ENCODE measurements at regions not wholly inside any gene's neighbourhood (a gene's known extent, or its start where the extent isn't known, plus 50 kb on each side); places are given as distances from the start of the nearest gene placed in this dataset.
A peak's percentile ranks its signal among the peaks of the same experiment; 100 is the strongest.

GRCh38 chr10:22476601-22477321, 131.5 kb downstream of the SPAG6 start:
- peaks cover 70% of the 10 kb centered on the region for H3K27me3 ChIP-seq (ENCODE audit: control insufficient read depth, insufficient read depth, low read length)
- 34% methylated on average over 30 of the region's 55 CpGs; no CpG with 5 or more reads in 1 of the 2 experiments for WGBS, 2 experiments (ENCODE audit: extremely low coverage in 2 of 2, insufficient read length in 1 of 2)
- no peak overlapping the region for H3K9ac ChIP-seq (ENCODE audit: low read depth, low read length)
- DNase-seq (no peak), ATAC-seq (ENCODE audit: low read depth) (no peak)
- no peak overlapping the region for H3K56ac ChIP-seq (ENCODE audit: extremely low read depth, insufficient read depth, low read length)
- H3K36me3 ChIP-seq (ENCODE audit: control insufficient read depth, insufficient read depth, low read length): no peaks in the 10 kb centered on the region
- no peaks in the 10 kb centered on the region for H3K9me1 ChIP-seq (ENCODE audit: insufficient read depth, low read length)
- H3K23ac ChIP-seq (ENCODE audit: low read depth, low read length): no peak overlapping the region
- no peak overlapping the region for H2AK9ac ChIP-seq (replicated peaks; ENCODE audit: low read depth, low read length, poor library complexity)
- H3K79me1 ChIP-seq (ENCODE audit: low read depth in 1 of 2, low read length in 2 of 2): no peaks in the 10 kb centered on the region
- intact Hi-C loops (cut with micrococcal nuclease) (no loop called here), dilution Hi-C loops (cut with HindIII; ENCODE audit: low sequenced_read_pairs, unreplicated experiment) (no loop called here), in situ Hi-C loops (cut with MboI; ENCODE audit: low sequenced_read_pairs) (no loop called here)
- CTCF ChIA-PET: no interaction called here
- POLR2A ChIA-PET (ENCODE audit: unreplicated experiment): no interaction called here
- H4K8ac ChIP-seq (ENCODE audit: low read depth in 2 of 2, low read length in 2 of 2): no peak overlapping the region
- H3K4me1 ChIP-seq (ENCODE audit: control insufficient read depth, insufficient read depth, low read length): no peaks in the 10 kb centered on the region
- no peak overlapping the region for H2BK120ac ChIP-seq (ENCODE audit: low read depth, low read length)
- H3K9me3 ChIP-seq (ENCODE audit: control insufficient read depth, insufficient read depth, low read length): peaks cover 6% of the 10 kb centered on the region; the same call in 1 of the 2 replicates
- no peak overlapping the region for H4K91ac ChIP-seq (ENCODE audit: insufficient read depth, low read depth, low read length)
- H3K18ac ChIP-seq (ENCODE audit: low read depth, low read length): no peak overlapping the region
- no peak overlapping the region for H2AK5ac ChIP-seq (ENCODE audit: low read depth, low read length)
- H4K20me1 ChIP-seq (ENCODE audit: insufficient read depth, low read length): no peaks in the 10 kb centered on the region
- peak overlapping the region; percentile 35; the same call in 1 of the 2 replicates for H3K4me2 ChIP-seq (ENCODE audit: low read depth, low read length)
- no peak overlapping the region for H3K27ac ChIP-seq (ENCODE audit: insufficient read depth, low read length)
- no peak overlapping the region for H3K4me3 ChIP-seq (ENCODE audit: insufficient read depth, low read depth, low read length)
- TF ChIP-seq, protein P1, sequence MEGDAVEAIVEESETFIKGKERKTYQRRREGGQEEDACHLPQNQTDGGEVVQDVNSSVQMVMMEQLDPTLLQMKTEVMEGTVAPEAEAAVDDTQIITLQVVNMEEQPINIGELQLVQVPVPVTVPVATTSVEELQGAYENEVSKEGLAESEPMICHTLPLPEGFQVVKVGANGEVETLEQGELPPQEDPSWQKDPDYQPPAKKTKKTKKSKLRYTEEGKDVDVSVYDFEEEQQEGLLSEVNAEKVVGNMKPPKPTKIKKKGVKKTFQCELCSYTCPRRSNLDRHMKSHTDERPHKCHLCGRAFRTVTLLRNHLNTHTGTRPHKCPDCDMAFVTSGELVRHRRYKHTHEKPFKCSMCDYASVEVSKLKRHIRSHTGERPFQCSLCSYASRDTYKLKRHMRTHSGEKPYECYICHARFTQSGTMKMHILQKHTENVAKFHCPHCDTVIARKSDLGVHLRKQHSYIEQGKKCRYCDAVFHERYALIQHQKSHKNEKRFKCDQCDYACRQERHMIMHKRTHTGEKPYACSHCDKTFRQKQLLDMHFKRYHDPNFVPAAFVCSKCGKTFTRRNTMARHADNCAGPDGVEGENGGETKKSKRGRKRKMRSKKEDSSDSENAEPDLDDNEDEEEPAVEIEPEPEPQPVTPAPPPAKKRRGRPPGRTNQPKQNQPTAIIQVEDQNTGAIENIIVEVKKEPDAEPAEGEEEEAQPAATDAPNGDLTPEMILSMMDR (conservative IDR thresholded peaks at IDR 0.05; ENCODE audit: low read depth, low read length): no peak
- TF ChIP-seq NFE2L2 (IDR thresholded peaks at IDR 0.05; ENCODE audit: low read depth, low read length) (no peak), POLR2A (IDR thresholded peaks at IDR 0.05; ENCODE audit: low read depth, low read length) (no peak)
- no peak overlapping the region for H4K5ac ChIP-seq (ENCODE audit: low read depth, low read length)
- no TSS peak for BruUV-seq (replicated peaks)
- peak overlapping the region; percentile 48 for H2AFZ ChIP-seq (replicated peaks; ENCODE audit: low read length, poor library complexity)
- no peak overlapping the region for H3K14ac ChIP-seq (replicated peaks; ENCODE audit: low read depth, low read length)
- no peak overlapping the region for H2BK15ac ChIP-seq (ENCODE audit: low read depth, low read length)
- no peak overlapping the region for H3K4ac ChIP-seq (ENCODE audit: low read depth, low read length)
- no peak overlapping the region for H2BK5ac ChIP-seq (ENCODE audit: low read depth, low read length, poor library complexity, severe bottlenecking)
- H2BK20ac ChIP-seq (ENCODE audit: low read depth, low read length): no peak overlapping the region

All from IMR-90 (cell line).